NCI-H526 (cell line): ENCODE measurements at regions not wholly inside any gene's neighbourhood (a gene's known extent, or its start where the extent isn't known, plus 50 kb on each side); places are given as distances from the start of the nearest gene placed in this dataset.
"Not testable (repeated sequence)": the region's sequence is repeated elsewhere in the genome, so short reads cannot be mapped to it uniquely, and the experiment has no call there.

ENCODE experiments used
- DNase-seq, 2 experiments: peaks; one replicate each; lab custom pipeline; 2025; lab: John Stamatoyannopoulos, UW

GRCh38 chr1:165147799-165148198 lies 208.7 kb downstream of the LMX1A start:
- no peak for DNase-seq

- DNase-seq, result peak; percentile 82 to 95
Measured at GRCh38 chr1:165144757-165145397, 211.6 kb downstream of the LMX1A start.

- peak in 1 of 2 experiments; percentile 36 for DNase-seq
Measured at GRCh38 chr1:165143437-165144065, 213.0 kb downstream of the LMX1A start.

GRCh38 chr1:165138960-165139359 lies 217.6 kb downstream of the LMX1A start:
- DNase-seq, result no peak

- no peak for DNase-seq
Measured at GRCh38 chr1:165137551-165138316, 218.8 kb downstream of the LMX1A start.

- no peak for DNase-seq
Measured at GRCh38 chr1:165134431-165134830, 222.1 kb downstream of the LMX1A start.

- peak; percentile 94 to 98 for DNase-seq
Measured at GRCh38 chr1:165129568-165130164, 226.8 kb downstream of the LMX1A start.

- DNase-seq, result no peak
Measured at GRCh38 chr1:165124772-165125171, 231.7 kb downstream of the LMX1A start.

- DNase-seq, result no peak
Measured at GRCh38 chr1:165119086-165119485, 237.4 kb downstream of the LMX1A start.

GRCh38 chr1:165117482-165117881 lies 239.0 kb downstream of the LMX1A start:
- DNase-seq, result no peak

GRCh38 chr1:165116732-165117131 lies 239.8 kb downstream of the LMX1A start:
- DNase-seq, result no peak

GRCh38 chr1:165116171-165116570 lies 240.3 kb downstream of the LMX1A start:
- DNase-seq, result no peak

- no peak for DNase-seq
Measured at GRCh38 chr1:165114889-165115285, 241.6 kb downstream of the LMX1A start.

GRCh38 chr1:165114022-165114888 lies 242.3 kb downstream of the LMX1A start:
- DNase-seq, result peak; percentile 88 to 97

- no peak for DNase-seq
Measured at GRCh38 chr1:165112260-165112659, 244.3 kb downstream of the LMX1A start.

GRCh38 chr1:165109013-165109412 lies 247.5 kb downstream of the LMX1A start:
- peak; percentile 92 to 93 for DNase-seq

GRCh38 chr1:165092542-165093162 lies 263.9 kb downstream of the LMX1A start:
- not testable (repeated sequence) for DNase-seq

GRCh38 chr1:165080253-165080896 lies 276.1 kb downstream of the LMX1A start:
- no peak for DNase-seq

- DNase-seq, result no peak
Measured at GRCh38 chr1:165078391-165078790, 278.1 kb downstream of the LMX1A start.

GRCh38 chr1:165075725-165076370 lies 280.7 kb downstream of the LMX1A start:
- DNase-seq, result peak; percentile 62 to 88
